HUDEP-2 (cell line): ENCODE measurements at regions not wholly inside any gene's neighbourhood (a gene's known extent, or its start where the extent isn't known, plus 50 kb on each side); places are given as distances from the start of the nearest gene placed in this dataset.
A peak's percentile ranks its signal among the peaks of the same experiment; 100 is the strongest.
"Not testable (repeated sequence)": the region's sequence is repeated elsewhere in the genome, so short reads cannot be mapped to it uniquely, and the experiment has no call there.

Experiments
- DNase-seq, 76 experiments: peaks; one replicate each; lab custom pipeline; 2025; ENCODE audit not compliant: unreplicated experiment in 76 of 76; lab: John Stamatoyannopoulos, UW

GRCh38 chr15:59835776-59836175, 146.7 kb upstream of the BNIP2 start:
- DNase-seq = no peak

GRCh38 chr15:59834528-59834927, 145.4 kb upstream of the BNIP2 start:
- no peak for DNase-seq

- DNase-seq = no peak
Observed at GRCh38 chr15:59833366-59833765, 144.2 kb upstream of the BNIP2 start.

GRCh38 chr15:59830873-59831272, 141.8 kb upstream of the BNIP2 start:
- DNase-seq = no peak

GRCh38 chr15:59830098-59830497, 141.0 kb upstream of the BNIP2 start:
- no peak for DNase-seq

GRCh38 chr15:59828861-59829260, 139.7 kb upstream of the BNIP2 start:
- DNase-seq = no peak

GRCh38 chr15:59828263-59828662, 139.1 kb upstream of the BNIP2 start:
- DNase-seq = no peak

GRCh38 chr15:59825901-59826300, 136.8 kb upstream of the BNIP2 start:
- DNase-seq = no peak

GRCh38 chr15:59821286-59821685, 132.2 kb upstream of the BNIP2 start:
- no peak for DNase-seq

GRCh38 chr15:59819092-59819491, 130.0 kb upstream of the BNIP2 start:
- DNase-seq = no peak

- DNase-seq = no peak
Observed at GRCh38 chr15:59818336-59818735, 129.2 kb upstream of the BNIP2 start.

GRCh38 chr15:59817834-59818233, 128.7 kb upstream of the BNIP2 start:
- no peak for DNase-seq

- no peak for DNase-seq
Observed at GRCh38 chr15:59817053-59817452, 127.9 kb upstream of the BNIP2 start.

GRCh38 chr15:59814409-59814808, 125.3 kb upstream of the BNIP2 start:
- peak in 1 of 76 experiments; percentile 0 for DNase-seq

- no peak for DNase-seq
Observed at GRCh38 chr15:59812889-59813288, 123.8 kb upstream of the BNIP2 start.

- DNase-seq = no peak
Observed at GRCh38 chr15:59812250-59812870, 123.2 kb upstream of the BNIP2 start.

- DNase-seq = not testable (repeated sequence)
Observed at GRCh38 chr15:59803293-59803966, 114.3 kb upstream of the BNIP2 start.

- no peak for DNase-seq
Observed at GRCh38 chr15:59801649-59802048, 112.5 kb upstream of the BNIP2 start.

GRCh38 chr15:59798605-59798917, 109.4 kb upstream of the BNIP2 start:
- DNase-seq = no peak

GRCh38 chr15:59797756-59798604, 108.9 kb upstream of the BNIP2 start:
- DNase-seq = no peak

GRCh38 chr15:59794229-59794886, 105.2 kb upstream of the BNIP2 start:
- DNase-seq = no peak
